T-cell (primary cell): ENCODE measurements at regions not wholly inside any gene's neighbourhood (a gene's known extent, or its start where the extent isn't known, plus 50 kb on each side); places are given as distances from the start of the nearest gene placed in this dataset.

ENCODE experiments used
- ATAC-seq, 4 experiments: fragments of 200-7000 bp in 3 of 4; fragments of 150-1000 bp in 1 of 4; cut with Tn5 transposase; replicated peaks in 1 of 4; 1 replicate in 3 of 4; 2 replicates in 1 of 4; pipeline ENCODE4 v1.10.0; 2021; ENCODE audit warnings: moderate library complexity in 3 of 4, mild to moderate bottlenecking in 2 of 4, moderate number of reproducible peaks in 1 of 4
- CTCF ChIA-PET, 2 donors: fragments of 300-600 bp; sonication (Branson Sonifier 250); formaldehyde crosslinking; loops; one replicate each; lab custom pipeline; 2022; ENCODE audit warnings: antibody characterized with exemption in 2 of 2; lab: Charles Lee
- POLR2A ChIA-PET, 2 donors: fragments of 300-600 bp; sonication (Branson Sonifier 250); formaldehyde crosslinking; loops; one replicate each; lab custom pipeline; 2022; ENCODE audit warnings: antibody characterized with exemption in 2 of 2; lab: Charles Lee
- DNase-seq, 35 experiments: peaks; one replicate each; pipeline versions ENCODE4 v3.0.0 to v3.0.0-alpha.2; 2013 to 2023
- H3K27ac ChIP-seq: one replicate; pipeline ENCODE4 v1.5.1; 2013; ENCODE audit warnings: low read length
- H3K27me3 ChIP-seq, 2 experiments: replicated peaks in 1 of 2; 1 replicate in 1 of 2; 2 replicates in 1 of 2; pipeline versions ENCODE4 v1.6.1 to v1.7.0; 2013; ENCODE audit warnings: low read length in 1 of 2, mixed read lengths in 1 of 2; ENCODE audit not compliant: control insufficient read depth in 2 of 2, insufficient read depth in 2 of 2; ENCODE audit errors: extremely low read depth in 1 of 2
- H3K36me3 ChIP-seq, 2 donors: 1 replicate in 1 of 2; 2 replicates in 1 of 2; pipeline versions ENCODE4 v1.6.1 to v1.7.0; 2013; ENCODE audit warnings: low read length in 1 of 2; ENCODE audit not compliant: control insufficient read depth in 2 of 2, insufficient read depth in 1 of 2; ENCODE audit errors: extremely low read depth in 1 of 2
- H3K4me1 ChIP-seq, 2 experiments: 1 replicate in 1 of 2; 2 replicates in 1 of 2; pipeline versions ENCODE4 v1.6.1 to v1.7.0; 2013; ENCODE audit warnings: low read length in 2 of 2, mixed read lengths in 1 of 2; ENCODE audit not compliant: insufficient read depth in 2 of 2, control insufficient read depth in 1 of 2; ENCODE audit errors: extremely low read depth in 1 of 2
- H3K4me3 ChIP-seq, 2 donors: 1 replicate in 1 of 2; 2 replicates in 1 of 2; pipeline versions ENCODE4 v1.5.1 to v1.7.0; 2013; ENCODE audit warnings: mild to moderate bottlenecking in 2 of 2, low read length in 1 of 2, moderate library complexity in 1 of 2; ENCODE audit not compliant: control insufficient read depth in 1 of 2; ENCODE audit errors: extremely low read depth in 1 of 2
- H3K9me3 ChIP-seq: 2 replicates; pipeline ENCODE4 v1.7.0; 2013
- H3K27ac Mint-ChIP-seq, 2 donors: one replicate each; pipeline ENCODE4 v1.8.0; 2020 to 2021; ENCODE audit warnings: mild to moderate bottlenecking in 2 of 2, mixed read lengths in 2 of 2
- H3K27me3 Mint-ChIP-seq, 2 donors: one replicate each; pipeline ENCODE4 v1.8.0; 2021 to 2022; ENCODE audit warnings: mixed read lengths in 2 of 2
- H3K36me3 Mint-ChIP-seq: one replicate; pipeline ENCODE4 v1.8.0; 2021; ENCODE audit warnings: mixed read lengths
- H3K4me1 Mint-ChIP-seq, 3 donors: one replicate each; pipeline ENCODE4 v1.8.0; 2020 to 2022; ENCODE audit warnings: mixed read lengths in 3 of 3, mild to moderate bottlenecking in 1 of 3
- H3K4me3 Mint-ChIP-seq, 3 donors: one replicate each; pipeline ENCODE4 v1.8.0; 2020 to 2022; ENCODE audit warnings: mild to moderate bottlenecking in 3 of 3, mixed read lengths in 3 of 3, moderate library complexity in 3 of 3
- H3K9me3 Mint-ChIP-seq, 3 donors: one replicate each; pipeline ENCODE4 v1.8.0; 2020 to 2022; ENCODE audit warnings: mixed read lengths in 3 of 3
- WGBS: methylation state at CpG from one replicate; pipeline ENCODE4 v1.1.5; 2013; ENCODE audit warnings: missing lambda C conversion rate; ENCODE audit not compliant: insufficient coverage; 5-methylcytosine and 5-hydroxymethylcytosine counted together

DNA sequence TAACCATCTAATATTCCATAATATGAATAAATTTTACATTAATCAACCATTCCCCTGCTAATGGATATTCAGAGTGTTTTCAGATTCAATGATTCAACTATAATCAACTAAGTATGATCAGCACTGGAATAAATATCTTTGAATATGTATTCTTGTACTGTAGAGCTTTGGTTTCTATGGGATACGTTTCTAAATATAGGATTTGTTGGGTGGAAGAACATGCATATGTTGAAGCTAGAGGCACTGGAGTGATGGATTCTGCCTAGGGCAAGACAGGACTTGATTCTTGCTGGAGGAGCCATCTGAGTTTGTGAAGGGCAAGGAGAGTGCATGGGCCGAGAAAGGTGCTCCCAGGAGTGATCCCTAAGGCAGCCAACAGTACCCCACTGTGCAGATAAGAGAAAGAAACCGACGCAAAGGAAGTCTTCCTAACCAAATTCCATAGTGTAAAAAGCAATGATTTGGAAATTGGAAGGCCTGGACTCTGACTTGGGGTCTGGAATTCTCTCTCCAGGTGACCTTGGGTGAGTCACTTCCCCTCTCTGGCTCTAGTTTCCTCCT, 418.7 kb downstream of the PREX1 start:
- Mint-ChIP-seq H3K9me3 (no peaks in the 10 kb centered on the region), H3K4me1 (no peaks in the 10 kb centered on the region), H3K27me3 (peaks cover 14 to 20% of the 10 kb centered on the region in 2 donors), H3K36me3 (no peaks in the 10 kb centered on the region), H3K4me3 (no peak overlapping the region), H3K27ac (no peak overlapping the region)
- H3K4me3 ChIP-seq: no peak overlapping the region
- H3K27me3 ChIP-seq: peaks cover 0 to 15% of the 10 kb centered on the region in 2 experiments
- no peak for ATAC-seq
- POLR2A ChIA-PET: no interaction called here
- no peak for DNase-seq
- no peaks in the 10 kb centered on the region for H3K36me3 ChIP-seq
- WGBS: 67% methylated on average over 1 of the region's 4 CpGs
- no peak overlapping the region for H3K27ac ChIP-seq
- CTCF ChIA-PET: no interaction called here
- H3K4me1 ChIP-seq: no peaks in the 10 kb centered on the region
- H3K9me3 ChIP-seq: no peaks in the 10 kb centered on the region

DNA sequence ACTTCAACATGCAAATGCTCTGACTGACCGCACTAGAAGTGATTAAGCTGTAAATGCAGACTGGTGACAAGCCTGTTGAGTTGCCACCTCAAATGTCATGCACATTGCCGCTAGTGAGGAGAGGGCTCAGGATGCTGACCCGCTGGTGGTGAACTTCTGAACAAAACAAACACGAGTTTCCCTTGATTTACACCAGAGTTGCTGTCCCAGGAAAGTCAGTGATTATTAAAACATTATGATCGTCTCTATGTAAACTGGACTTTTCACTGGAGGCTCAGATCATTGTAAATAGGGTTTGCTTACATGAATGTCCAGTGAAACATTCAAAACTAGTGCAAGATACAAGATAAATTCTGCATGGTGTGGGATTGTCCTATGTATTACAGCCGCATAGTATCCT, 420.1 kb downstream of the PREX1 start:
- no peak overlapping the region for H3K27ac Mint-ChIP-seq
- H3K9me3 Mint-ChIP-seq: no peaks in the 10 kb centered on the region
- Histone ChIP-seq H3K27me3 (peaks cover 0 to 23% of the 10 kb centered on the region in 2 experiments), H3K9me3 (no peaks in the 10 kb centered on the region), H3K27ac (no peak overlapping the region), H3K36me3 (no peaks in the 10 kb centered on the region), H3K4me3 (no peak overlapping the region), H3K4me1 (no peaks in the 10 kb centered on the region)
- no peak for ATAC-seq
- CTCF ChIA-PET: no interaction called here
- POLR2A ChIA-PET: no interaction called here
- WGBS: 80% methylated on average over 1 of the region's 6 CpGs
- no peaks in the 10 kb centered on the region for H3K36me3 Mint-ChIP-seq
- no peak overlapping the region for H3K4me3 Mint-ChIP-seq
- peaks cover 18 to 26% of the 10 kb centered on the region in 2 donors for H3K27me3 Mint-ChIP-seq
- no peaks in the 10 kb centered on the region for H3K4me1 Mint-ChIP-seq
- DNase-seq: no peak

DNA sequence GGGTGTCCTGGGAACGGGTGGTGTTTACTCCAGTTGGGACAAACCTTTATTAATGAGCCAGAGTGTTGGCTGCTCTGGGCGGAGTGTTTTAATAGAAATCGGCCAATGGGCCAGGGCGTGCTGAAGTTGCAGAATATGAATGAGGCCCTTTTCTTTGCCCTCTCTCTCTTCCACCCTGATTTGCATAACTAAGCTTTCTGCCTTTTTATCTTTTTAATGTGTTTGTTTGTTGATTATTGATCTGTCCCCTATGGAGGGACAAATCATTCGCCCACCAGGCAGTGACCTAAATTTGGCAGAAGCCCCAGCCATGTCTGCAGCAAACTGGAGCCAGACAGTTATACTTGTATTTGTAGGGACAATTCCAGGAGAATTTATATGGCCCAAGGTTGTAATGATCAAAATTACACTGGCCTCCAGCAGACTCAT, 420.9 kb downstream of the PREX1 start:
- ATAC-seq: no peak
- peaks cover 18 to 26% of the 10 kb centered on the region in 2 donors for H3K27me3 Mint-ChIP-seq
- 100% methylated on average over 1 of the region's 5 CpGs for WGBS

DNA sequence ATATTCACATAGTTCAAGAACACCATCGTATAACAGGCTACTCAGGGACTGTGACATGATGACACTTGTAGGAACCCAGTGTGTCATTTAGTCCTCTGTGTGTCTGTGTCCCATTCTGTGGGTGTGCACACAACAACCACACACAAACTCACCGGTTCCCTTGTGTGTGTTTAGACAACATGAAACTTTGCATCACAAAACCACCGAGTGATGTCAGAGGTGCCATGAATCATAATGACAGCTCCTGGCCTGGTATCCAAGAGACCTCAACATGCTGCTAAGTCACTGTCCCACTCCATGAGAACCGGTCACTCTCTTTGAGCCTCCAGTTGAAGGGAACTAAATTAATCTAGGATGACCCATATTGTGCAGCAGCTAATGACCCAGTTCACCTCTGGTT, 421.3 kb downstream of the PREX1 start:
- DNase-seq (no peak), ATAC-seq (no peak)
- POLR2A ChIA-PET: no interaction called here
- H3K27me3 ChIP-seq: peaks cover 0 to 26% of the 10 kb centered on the region in 2 experiments
- WGBS: 59% methylated on average over 3 of the region's 4 CpGs
- no peak overlapping the region for H3K4me3 ChIP-seq
- no peaks in the 10 kb centered on the region for H3K36me3 ChIP-seq
- H3K9me3 Mint-ChIP-seq: no peaks in the 10 kb centered on the region
- CTCF ChIA-PET: no interaction called here
- no peaks in the 10 kb centered on the region for H3K4me1 Mint-ChIP-seq
- H3K9me3 ChIP-seq: no peaks in the 10 kb centered on the region
- H3K36me3 Mint-ChIP-seq: no peaks in the 10 kb centered on the region
- no peaks in the 10 kb centered on the region for H3K4me1 ChIP-seq
- no peak overlapping the region for H3K27ac ChIP-seq
- peaks cover 21 to 30% of the 10 kb centered on the region in 2 donors for H3K27me3 Mint-ChIP-seq
- no peak overlapping the region for H3K27ac Mint-ChIP-seq
- no peak overlapping the region for H3K4me3 Mint-ChIP-seq

More for the DNA sequence above, 420.9 kb downstream of the PREX1 start:
- H3K4me1 ChIP-seq: no peaks in the 10 kb centered on the region
- no peaks in the 10 kb centered on the region for H3K36me3 ChIP-seq
- H3K27ac ChIP-seq: no peak overlapping the region
- no peaks in the 10 kb centered on the region for H3K4me1 Mint-ChIP-seq
- H3K27ac Mint-ChIP-seq: no peak overlapping the region
- CTCF ChIA-PET: no interaction called here
- H3K4me3 Mint-ChIP-seq: no peak overlapping the region
- H3K4me3 ChIP-seq: no peak overlapping the region
- no peaks in the 10 kb centered on the region for H3K9me3 ChIP-seq
- POLR2A ChIA-PET: no interaction called here
- no peaks in the 10 kb centered on the region for H3K36me3 Mint-ChIP-seq
- no peaks in the 10 kb centered on the region for H3K9me3 Mint-ChIP-seq
- no peak for DNase-seq
- H3K27me3 ChIP-seq: peaks cover 0 to 26% of the 10 kb centered on the region in 2 experiments

DNA sequence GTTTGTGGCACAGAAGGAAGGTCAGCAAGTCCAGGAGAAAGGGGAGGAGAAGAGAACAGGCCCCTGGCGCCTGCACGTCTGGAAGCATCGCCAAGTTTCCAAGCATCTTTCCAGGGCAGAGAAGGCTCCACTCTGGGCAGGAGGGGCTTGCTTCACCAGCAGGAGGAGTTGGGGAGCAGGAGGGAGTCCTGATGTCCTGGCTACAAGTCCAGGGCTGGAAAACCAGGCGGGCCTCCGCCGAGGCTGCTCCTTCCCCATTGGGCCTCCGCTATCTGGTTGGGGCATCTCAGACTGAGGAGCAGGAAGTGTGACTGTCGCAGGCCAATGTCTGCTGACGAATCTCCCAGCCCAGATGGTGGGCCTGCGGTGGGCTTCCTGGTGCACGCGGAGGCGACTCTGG, 421.9 kb downstream of the PREX1 start:
- Histone ChIP-seq H3K27me3 (peaks cover 0 to 26% of the 10 kb centered on the region in 2 experiments), H3K4me1 (no peaks in the 10 kb centered on the region), H3K27ac (no peak overlapping the region), H3K36me3 (no peaks in the 10 kb centered on the region), H3K9me3 (no peaks in the 10 kb centered on the region), H3K4me3 (no peak overlapping the region)
- ChIA-PET CTCF (no interaction called here), POLR2A (no interaction called here)
- Mint-ChIP-seq H3K27ac (no peak overlapping the region), H3K9me3 (no peaks in the 10 kb centered on the region), H3K36me3 (no peaks in the 10 kb centered on the region), H3K27me3 (peaks cover 20 to 33% of the 10 kb centered on the region in 2 donors), H3K4me1 (no peaks in the 10 kb centered on the region), H3K4me3 (no peak overlapping the region)
- 37% methylated on average over 11 of the region's 13 CpGs for WGBS
- no peak for ATAC-seq
- no peak for DNase-seq

DNA sequence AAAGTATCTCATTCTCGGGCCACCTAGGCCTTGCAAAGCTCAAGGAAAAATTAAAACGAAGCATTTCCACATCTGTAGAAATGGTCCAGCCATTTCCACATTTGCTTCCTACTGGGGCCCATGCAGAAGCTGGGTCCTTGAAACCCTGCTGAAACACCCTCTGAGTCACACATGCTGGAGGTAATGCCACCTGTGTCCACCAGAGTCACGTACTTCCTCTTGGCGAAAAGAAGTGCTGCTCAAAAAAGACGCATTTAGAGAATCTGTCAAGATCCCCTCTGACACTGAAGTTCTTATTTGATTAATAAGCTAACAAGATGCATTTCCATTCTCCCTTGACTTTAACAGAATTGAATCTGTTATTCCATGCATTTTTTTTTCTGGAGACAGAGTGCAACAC, 423.2 kb downstream of the PREX1 start:
- 75% methylated on average over 2 of the region's 5 CpGs for WGBS
- peaks cover 18 to 30% of the 10 kb centered on the region in 2 donors for H3K27me3 Mint-ChIP-seq
- H3K36me3 Mint-ChIP-seq: no peaks in the 10 kb centered on the region
- Histone ChIP-seq H3K4me1 (no peaks in the 10 kb centered on the region), H3K27ac (no peak overlapping the region), H3K27me3 (peaks cover 0 to 35% of the 10 kb centered on the region in 2 experiments), H3K9me3 (no peaks in the 10 kb centered on the region), H3K4me3 (no peak overlapping the region), H3K36me3 (no peaks in the 10 kb centered on the region)
- ChIA-PET CTCF (no interaction called here), POLR2A (no interaction called here)
- no peaks in the 10 kb centered on the region for H3K9me3 Mint-ChIP-seq
- H3K4me3 Mint-ChIP-seq: no peak overlapping the region
- no peak for DNase-seq
- H3K27ac Mint-ChIP-seq: no peak overlapping the region
- no peak for ATAC-seq
- no peaks in the 10 kb centered on the region for H3K4me1 Mint-ChIP-seq
